GM12891 (cell line): ENCODE measurements at regions not wholly inside any gene's neighbourhood (a gene's known extent, or its start where the extent isn't known, plus 50 kb on each side); places are given as distances from the start of the nearest gene placed in this dataset.

ENCODE experiments used
- POLR2A ChIP-seq: IDR thresholded peaks from 2 replicates; pipeline ENCODE4 v1.6.1; 2011; ENCODE audit warnings: low read depth, low read length, control low read depth
- POLR2AphosphoS5 ChIP-seq: IDR thresholded peaks from 2 replicates; pipeline ENCODE4 v1.6.1; 2011; ENCODE audit warnings: low read depth, low read length, control low read depth
- POU2F2 ChIP-seq: IDR thresholded peaks from 2 replicates; pipeline ENCODE4 v1.6.1; 2011; ENCODE audit warnings: low read depth, mild to moderate bottlenecking, control low read depth, low read length, moderate library complexity
- SPI1 ChIP-seq: IDR thresholded peaks from 2 replicates; pipeline ENCODE4 v1.6.1; 2011; ENCODE audit warnings: low read depth, low read length, control low read depth
- TAF1 ChIP-seq: IDR thresholded peaks from 2 replicates; pipeline ENCODE4 v1.6.1; 2011; ENCODE audit warnings: low read depth, low read length, control low read depth

GRCh38 chr5:8517456-8517855 lies 648.5 kb downstream of the MTRR start:
- TF ChIP-seq POLR2A (no peak), POLR2AphosphoS5 (no peak), TAF1 (no peak), SPI1 (no peak), POU2F2 (no peak)
